Esophagus squamous epithelium (tissue), 5 donors: ENCODE measurements at regions not wholly inside any gene's neighbourhood (a gene's known extent, or its start where the extent isn't known, plus 50 kb on each side); places are given as distances from the start of the nearest gene placed in this dataset.

Experiments
- DNase-seq: peaks from one replicate; lab custom pipeline; 2025; lab: John Stamatoyannopoulos, UW
- H3K27ac ChIP-seq, 4 donors: fragments of 200-600 bp; sonication (generic); one replicate each; pipeline ENCODE4 v1.5.1; 2016 to 2019; ENCODE audit warnings: mild to moderate bottlenecking in 1 of 4
- H3K27me3 ChIP-seq, 4 donors: fragments of 200-600 bp; sonication (generic); 1 replicate in 3 of 4; 2 replicates in 1 of 4; pipeline versions ENCODE4 v1.5.1 to v1.6.0; 2017 to 2021; ENCODE audit warnings: antibody characterized with exemption in 1 of 4
- H3K36me3 ChIP-seq, 3 donors: fragments of 200-600 bp; sonication (generic); one replicate each; pipeline ENCODE4 v1.5.1; 2016 to 2019
- H3K4me1 ChIP-seq, 3 donors: fragments of 200-600 bp; sonication (generic); one replicate each; pipeline ENCODE4 v1.5.1; 2017 to 2019
- H3K4me3 ChIP-seq, 4 donors: fragments of 200-600 bp; sonication (generic); 1 replicate in 3 of 4; 2 replicates in 1 of 4; pipeline ENCODE4 v1.5.1; 2016 to 2019; ENCODE audit warnings: mild to moderate bottlenecking in 2 of 4, moderate library complexity in 1 of 4
- H3K9me3 ChIP-seq, 3 donors: fragments of 200-600 bp; sonication (generic); one replicate each; pipeline ENCODE4 v1.5.1; 2016 to 2019
- CTCF ChIP-seq, 6 experiments: fragments of 450-650 bp in 4 of 6; fragments of 200-600 bp in 2 of 6; sonication (generic) in 2 of 6; IDR thresholded peaks; one replicate each; pipeline ENCODE4 v1.5.1; 2016 to 2019; ENCODE audit warnings: antibody characterized with exemption in 6 of 6, mild to moderate bottlenecking in 4 of 6, moderate library complexity in 4 of 6
- POLR2A ChIP-seq, 4 donors: fragments of 450-650 bp; IDR thresholded peaks; one replicate each; pipeline ENCODE4 v1.6.1; 2017; ENCODE audit warnings: antibody characterized with exemption in 4 of 4, mild to moderate bottlenecking in 4 of 4, moderate library complexity in 3 of 4
- WGBS, 2 donors: methylation state at CpG; one replicate each; pipeline ENCODE4 v1.1.5; 2018; 5-methylcytosine and 5-hydroxymethylcytosine counted together
- intact Hi-C: fragments of 100-400 bp; cut with DNase I; formaldehyde crosslinking; loops from one replicate; pipeline ENCODE4 v1.15.0; 2022
- donor health status: DM: yes; HTN: yes; CAD: no.

- no peak for TF ChIP-seq CTCF (IDR thresholded peaks at IDR 0.05)
- 76 to 81% methylated on average over 9 to 12 of the region's 12 CpGs for WGBS, 2 donors
Measured at GRCh38 chr11:70575396-70576060, 177.2 kb downstream of the CTTN start.

GRCh38 chr11:70577258-70577603 lies 178.9 kb downstream of the CTTN start:
- Histone ChIP-seq H3K27me3 (no peaks in the 10 kb centered on the region), H3K9me3 (no peaks in the 10 kb centered on the region), H3K4me1 (no peaks in the 10 kb centered on the region), H3K27ac (no peak overlapping the region), H3K4me3 (no peak overlapping the region), H3K36me3 (no peaks in the 10 kb centered on the region)
- DNase-seq = no peak
- intact Hi-C loops = no loop called here
- 30 to 80% methylated on average over 1 to 2 of the region's 7 CpGs for WGBS, 2 donors
- TF ChIP-seq CTCF (IDR thresholded peaks at IDR 0.05) (no peak), POLR2A (IDR thresholded peaks at IDR 0.05) (no peak)

More at GRCh38 chr11:70575396-70576060, 177.2 kb downstream of the CTTN start:
- H3K27me3 ChIP-seq = no peaks in the 10 kb centered on the region
- H3K36me3 ChIP-seq = no peaks in the 10 kb centered on the region
- intact Hi-C loops = no loop called here
- no peak for DNase-seq
- H3K27ac ChIP-seq = no peak overlapping the region
- no peaks in the 10 kb centered on the region for H3K9me3 ChIP-seq
- H3K4me1 ChIP-seq = no peaks in the 10 kb centered on the region
- H3K4me3 ChIP-seq = no peak overlapping the region

- no peaks in the 10 kb centered on the region for H3K27me3 ChIP-seq
- TF ChIP-seq CTCF (IDR thresholded peaks at IDR 0.05) = no peak
- TF ChIP-seq POLR2A (IDR thresholded peaks at IDR 0.05) = no peak
- DNase-seq = no peak
- no peaks in the 10 kb centered on the region for H3K36me3 ChIP-seq
- intact Hi-C loops = no loop called here
- no peak overlapping the region for H3K4me3 ChIP-seq
- no peaks in the 10 kb centered on the region for H3K9me3 ChIP-seq
- whole genome bisulfite sequencing, 2 donors = 54 to 75% methylated on average over 7 to 9 of the region's 14 CpGs
- no peak overlapping the region for H3K27ac ChIP-seq
- no peaks in the 10 kb centered on the region for H3K4me1 ChIP-seq
Measured at GRCh38 chr11:70577948-70578347, 179.6 kb downstream of the CTTN start.

GRCh38 chr11:70578371-70578770 lies 180.0 kb downstream of the CTTN start:
- DNase-seq = no peak
- Histone ChIP-seq H3K27me3 (no peaks in the 10 kb centered on the region), H3K4me1 (no peaks in the 10 kb centered on the region), H3K27ac (no peak overlapping the region), H3K36me3 (no peaks in the 10 kb centered on the region), H3K4me3 (no peak overlapping the region), H3K9me3 (no peaks in the 10 kb centered on the region)
- intact Hi-C loops = no loop called here
- TF ChIP-seq POLR2A (IDR thresholded peaks at IDR 0.05) (no peak), CTCF (IDR thresholded peaks at IDR 0.05) (no peak)
- WGBS, 2 donors = 64 to 78% methylated on average over 5 to 9 of the region's 14 CpGs

- no peaks in the 10 kb centered on the region for H3K9me3 ChIP-seq
- TF ChIP-seq POLR2A (IDR thresholded peaks at IDR 0.05) (no peak), CTCF (IDR thresholded peaks at IDR 0.05) (no peak)
- no peak overlapping the region for H3K4me3 ChIP-seq
- H3K27ac ChIP-seq = no peak overlapping the region
- no peaks in the 10 kb centered on the region for H3K36me3 ChIP-seq
- intact Hi-C loops = no loop called here
- no peak for DNase-seq
- H3K27me3 ChIP-seq = no peaks in the 10 kb centered on the region
- WGBS, 2 donors = 83 to 94% methylated on average over 3 to 7 of the region's 9 CpGs
- no peaks in the 10 kb centered on the region for H3K4me1 ChIP-seq
Measured at GRCh38 chr11:70578831-70579230, 180.5 kb downstream of the CTTN start.
